ENCODE measurements at regions not wholly inside any gene's neighbourhood (a gene's known extent, or its start where the extent isn't known, plus 50 kb on each side); places are given as distances from the start of the nearest gene placed in this dataset.

DNA sequence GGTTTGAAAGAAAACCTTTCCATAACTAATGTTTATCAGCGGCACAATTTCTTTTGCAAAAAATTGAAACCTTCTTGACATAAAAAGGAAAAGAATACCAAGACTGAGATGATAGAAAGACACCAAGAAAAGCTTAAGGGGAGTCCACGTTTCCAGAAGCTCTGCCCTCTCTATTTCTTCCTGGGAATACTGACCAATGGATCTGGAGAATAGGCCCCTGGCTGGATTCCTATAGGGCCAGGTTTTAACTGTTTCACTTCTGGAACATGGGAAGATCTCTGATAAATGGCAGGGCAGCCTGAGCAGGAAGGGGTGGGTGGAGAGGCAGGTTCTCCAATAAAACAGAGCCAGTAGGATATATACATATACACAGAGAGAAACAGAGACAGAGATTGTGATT lies 413.4 kb upstream of the JARID2 start:
- DNase-seq = no peak

DNA sequence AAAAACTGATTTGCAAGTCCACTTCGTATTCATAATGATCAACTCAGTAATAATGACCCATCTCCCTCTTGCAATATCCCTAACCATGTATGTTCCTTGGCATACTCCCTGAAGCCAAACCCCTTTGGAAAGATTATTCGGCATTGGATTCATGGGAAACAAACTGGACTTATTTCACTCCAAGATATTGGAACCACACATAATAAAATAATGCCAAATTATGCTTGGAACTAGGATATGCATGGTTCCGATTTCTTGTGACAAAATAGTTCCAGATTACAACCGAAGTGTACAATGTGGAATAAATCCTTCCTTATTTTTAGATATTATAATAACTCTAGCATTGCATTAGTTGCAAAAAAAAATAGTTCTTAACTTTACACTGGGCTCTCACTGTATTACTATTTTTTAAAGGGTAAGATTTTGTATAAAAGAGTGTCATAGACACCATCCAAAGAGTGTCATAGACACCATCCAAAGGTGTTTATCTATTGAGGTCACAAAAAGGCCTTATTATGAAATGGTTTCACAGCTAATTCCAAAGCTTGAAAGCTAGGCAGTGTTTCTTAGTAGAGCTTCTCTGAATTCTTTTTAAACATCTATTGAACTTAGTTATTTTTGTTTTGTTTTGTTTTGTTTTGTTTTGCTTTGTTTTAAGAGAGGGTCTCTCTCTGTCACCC lies 410.9 kb upstream of the JARID2 start:
- no peak for DNase-seq

DNA sequence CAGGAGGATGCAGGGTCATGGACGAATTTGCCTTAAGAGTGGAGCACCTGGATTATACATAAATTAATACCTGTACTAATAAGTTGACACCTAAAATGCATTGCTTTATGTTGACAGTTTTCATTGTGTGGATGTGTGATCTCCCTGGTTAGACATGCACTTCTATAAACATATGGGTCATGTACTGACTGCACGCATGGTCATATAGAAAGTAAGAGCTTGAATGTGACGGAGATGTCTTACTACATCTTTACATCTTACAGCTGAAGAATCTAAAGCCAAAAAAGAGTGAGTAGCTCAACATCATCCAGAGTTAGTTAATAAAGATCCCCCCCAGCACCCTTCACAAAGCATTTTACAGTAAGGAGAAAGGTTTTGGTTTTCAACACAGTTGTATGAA lies 408.4 kb upstream of the JARID2 start:
- no peak for DNase-seq

DNA sequence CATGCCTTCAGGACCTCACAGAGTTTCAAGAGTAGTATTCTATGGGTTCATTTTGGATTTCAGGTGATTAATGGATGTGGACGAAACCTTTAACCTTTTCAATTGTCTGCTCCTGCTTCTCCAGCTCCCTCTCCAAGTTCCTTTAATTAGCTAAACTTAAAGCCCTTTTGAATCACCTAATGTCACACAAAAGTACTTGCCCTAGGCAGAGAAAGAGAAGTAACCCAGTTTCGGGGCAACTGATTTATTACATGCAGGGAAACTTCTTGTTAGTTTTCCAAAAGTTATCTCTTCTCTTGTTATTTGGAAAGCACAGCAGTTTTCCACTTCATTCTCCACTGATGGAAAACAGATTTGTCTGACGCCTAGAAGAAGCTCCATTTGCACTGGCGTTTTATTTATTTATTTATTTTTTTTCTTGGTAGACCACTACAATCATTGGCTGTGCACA lies 407.7 kb upstream of the JARID2 start:
- no peak for DNase-seq

DNA sequence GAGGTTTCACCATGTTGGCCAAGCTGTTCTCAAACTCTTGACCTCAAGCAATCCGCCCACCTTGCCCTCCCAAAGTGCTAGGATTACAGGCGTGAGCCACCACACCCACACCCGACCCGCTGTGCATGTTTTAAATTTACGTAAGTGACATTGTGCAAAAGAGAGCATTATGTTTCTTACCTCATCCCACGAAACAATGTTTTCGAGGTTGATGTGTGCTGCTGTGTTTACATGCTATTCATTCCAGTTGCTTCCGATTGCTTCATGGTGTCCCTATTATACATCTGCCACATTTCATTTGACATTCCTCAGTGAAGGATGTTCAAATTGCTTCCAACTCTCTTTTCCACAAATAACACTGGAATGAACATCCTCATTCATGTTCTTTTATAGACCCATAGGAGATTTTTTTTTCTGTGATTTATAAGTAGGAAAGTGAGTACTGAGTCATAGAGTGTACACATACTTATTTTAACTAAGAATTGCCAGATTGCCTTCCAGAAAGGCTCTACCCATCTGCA lies 403.9 kb upstream of the JARID2 start:
- DNase-seq = no peak

DNA sequence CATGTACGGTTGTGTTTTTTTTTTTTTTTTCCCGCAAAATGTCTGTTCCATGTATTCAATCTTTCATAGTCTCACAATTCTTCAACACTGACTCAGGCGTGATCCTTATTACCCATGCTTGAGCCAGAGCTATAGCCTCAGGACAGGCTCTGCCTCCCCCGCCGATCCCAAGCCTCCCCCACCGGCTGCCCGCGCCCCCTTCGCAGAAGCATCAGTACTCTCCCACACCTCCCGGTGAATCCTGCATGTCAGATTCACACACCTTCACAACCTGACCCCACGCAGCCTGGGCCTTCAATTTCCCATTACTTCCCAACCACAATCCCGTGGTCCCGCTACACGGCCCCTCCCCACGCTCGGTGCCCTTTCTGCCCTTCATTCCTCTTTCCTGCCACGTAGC lies 401.5 kb upstream of the JARID2 start:
- DNase-seq = no peak

DNA sequence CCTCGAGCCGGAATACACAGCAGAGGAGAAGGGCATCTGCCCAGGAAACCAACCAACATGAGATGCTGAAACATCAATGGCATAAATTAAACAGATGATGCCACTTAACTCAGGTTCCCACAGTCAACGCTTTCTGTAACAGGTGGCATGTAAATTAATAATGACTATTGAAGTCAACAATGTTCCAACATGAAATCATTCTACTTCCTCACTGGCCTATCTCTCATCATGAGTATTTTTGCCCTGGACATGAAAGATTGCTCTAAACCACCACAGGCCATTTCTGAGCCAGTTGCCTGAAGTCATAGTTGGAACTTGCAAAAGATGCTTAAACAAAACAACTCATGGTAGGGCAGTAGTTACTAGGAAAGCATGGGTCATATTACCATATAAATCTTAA lies 397.9 kb upstream of the JARID2 start:
- DNase-seq = no peak

DNA sequence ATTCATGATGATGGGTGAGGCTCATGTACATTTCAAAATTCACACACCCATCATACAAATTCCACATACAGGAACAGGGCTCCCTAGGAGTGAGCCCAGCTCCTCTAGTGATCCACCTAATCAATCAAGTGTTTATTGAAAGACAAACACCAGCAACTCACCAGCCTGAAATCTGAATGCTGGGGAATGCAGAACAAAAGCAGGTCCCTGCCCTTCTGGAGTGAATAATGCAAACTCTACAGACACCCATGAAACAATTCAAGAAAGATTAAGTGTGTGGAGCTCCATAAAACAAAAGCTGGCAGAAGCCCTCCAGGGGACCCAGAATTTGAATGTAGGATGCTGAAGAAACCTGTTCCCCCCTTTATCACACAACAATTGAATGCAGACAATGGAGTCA lies 396.7 kb upstream of the JARID2 start:
- DNase-seq = no peak

DNA sequence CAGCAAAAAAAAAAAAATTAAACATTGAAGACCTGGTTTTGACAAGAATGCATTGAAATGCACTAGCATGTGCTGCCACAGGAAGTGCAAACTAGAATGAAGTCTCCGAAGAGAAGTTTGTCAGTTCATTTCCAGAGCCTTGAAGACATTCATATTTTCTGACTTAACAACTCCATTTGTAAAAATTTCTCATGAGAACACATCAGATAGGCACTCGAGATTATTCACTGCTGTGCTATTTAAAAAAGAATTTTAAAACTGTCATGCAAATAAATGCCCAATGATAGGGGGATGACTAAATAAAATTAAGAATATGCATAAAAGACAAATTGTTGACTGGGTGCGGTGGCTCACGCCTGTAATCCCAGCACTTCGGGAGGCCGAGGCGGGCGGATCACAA lies 394.6 kb upstream of the JARID2 start:
- DNase-seq = no peak

DNA sequence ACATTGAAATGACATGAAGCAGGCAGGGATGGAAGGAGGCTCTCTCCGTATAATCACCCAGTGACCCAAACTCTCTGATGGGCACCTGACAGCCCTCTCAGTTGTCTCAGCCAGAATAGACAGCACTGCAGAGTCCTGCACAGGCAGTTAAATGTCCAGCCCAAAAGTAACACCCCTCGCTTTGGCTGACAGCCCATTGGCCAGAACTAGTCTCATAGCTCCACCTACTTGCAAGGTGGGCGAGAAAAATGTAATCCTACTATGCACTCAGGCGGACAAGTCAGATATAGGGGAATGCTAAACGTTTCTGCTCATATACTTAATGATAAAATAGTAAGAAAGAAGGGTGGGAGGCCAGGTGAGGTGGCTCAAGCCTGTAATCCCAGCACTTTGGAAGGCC lies 393.5 kb upstream of the JARID2 start:
- DNase-seq = no peak

DNA sequence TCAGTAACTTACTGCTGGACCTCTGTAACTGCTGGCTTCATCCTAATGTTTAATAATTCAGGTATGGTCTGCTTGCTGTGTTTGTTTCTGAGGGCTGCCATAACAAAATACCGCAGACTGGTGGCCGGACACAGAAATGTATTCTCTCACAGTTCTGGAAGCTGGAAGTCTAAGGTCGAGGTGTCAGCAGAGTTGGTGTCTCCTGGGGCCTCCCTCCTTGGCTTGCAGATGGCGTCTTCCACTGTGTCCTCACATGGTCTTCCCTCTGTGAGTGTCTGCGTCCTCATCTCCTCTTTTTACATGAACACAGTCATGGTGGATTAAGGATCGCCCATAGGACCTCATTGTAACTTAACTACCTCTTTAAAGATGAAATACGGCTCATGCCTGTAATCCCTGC lies 389.7 kb upstream of the JARID2 start:
- no peak for DNase-seq

DNA sequence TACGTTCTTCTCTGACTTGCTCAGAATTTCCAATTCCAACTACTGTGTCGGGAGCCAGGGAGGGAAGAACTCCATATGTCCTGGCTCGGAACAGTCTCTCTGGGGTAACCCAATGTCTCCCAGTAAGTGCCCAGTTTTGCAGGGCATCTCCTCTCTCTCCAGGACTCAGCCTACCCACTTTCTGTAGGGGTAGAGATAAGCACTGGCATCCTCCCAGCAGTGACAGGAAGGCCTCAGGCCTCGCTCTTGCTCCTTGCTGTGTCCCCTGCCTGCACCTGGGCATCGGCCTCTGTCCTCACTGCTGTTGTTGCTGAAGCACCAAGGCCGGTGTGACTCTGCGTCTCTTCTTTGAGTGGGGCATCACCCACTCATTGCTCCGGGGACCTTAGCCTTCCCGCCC lies 388.9 kb upstream of the JARID2 start:
- DNase-seq = no peak

DNA sequence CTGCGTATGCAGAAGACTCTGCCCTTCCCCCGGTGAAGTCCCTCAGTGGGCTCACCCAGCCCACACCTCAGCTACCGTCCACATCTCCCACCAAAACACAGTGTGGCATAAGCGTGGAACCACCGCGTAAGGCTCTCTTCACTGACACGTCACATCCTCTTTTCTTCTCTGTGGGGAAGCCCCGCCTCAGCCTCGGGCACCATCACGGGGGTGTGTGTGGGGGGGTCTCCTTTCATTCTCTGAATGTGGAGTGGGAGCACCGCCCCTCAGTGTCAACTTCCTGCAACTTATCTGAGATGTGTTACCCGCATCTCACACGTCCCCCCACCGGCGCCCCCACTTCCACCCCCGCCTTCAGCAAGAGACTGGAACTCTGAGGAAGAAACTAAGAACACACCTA lies 388.4 kb upstream of the JARID2 start:
- peak; percentile 52 to 77 (median 69) for DNase-seq

DNA sequence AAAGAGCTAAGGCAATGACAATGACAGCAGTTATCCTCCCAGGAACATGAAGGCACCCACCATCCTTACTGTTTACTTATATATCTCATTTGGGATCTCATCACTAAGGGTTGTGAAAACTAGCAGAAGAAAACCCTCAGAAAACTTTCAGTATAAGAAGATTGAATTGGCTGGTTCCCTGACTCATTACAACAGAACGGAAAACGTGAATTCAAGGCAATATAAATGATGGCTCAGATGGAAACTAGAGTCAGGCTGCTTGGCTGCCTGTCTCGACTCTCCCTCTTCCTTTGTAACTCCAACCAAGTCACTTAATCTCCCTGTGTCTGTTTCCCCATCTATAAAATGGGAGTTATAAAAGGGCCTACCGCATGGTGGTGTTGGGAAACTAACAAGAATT lies 387.1 kb upstream of the JARID2 start:
- no peak for DNase-seq

DNA sequence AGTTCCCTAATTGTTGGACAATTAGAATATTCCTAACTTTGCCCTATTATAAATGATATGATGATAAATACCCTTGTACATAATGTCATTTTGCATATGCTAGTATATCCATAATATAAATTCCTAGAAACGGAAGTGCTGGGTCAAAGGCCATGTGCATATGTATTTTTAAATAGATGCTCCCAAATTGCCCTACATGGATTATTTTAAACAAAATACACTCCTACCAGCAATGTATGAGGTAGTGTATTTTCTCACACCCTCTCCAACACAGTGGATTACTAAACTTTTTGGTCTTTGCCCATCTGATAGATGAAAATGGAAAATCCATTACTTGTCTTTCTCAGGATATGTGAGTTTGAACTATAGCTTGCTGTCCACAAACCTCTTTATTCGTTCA lies 385.1 kb upstream of the JARID2 start:
- no peak for DNase-seq

DNA sequence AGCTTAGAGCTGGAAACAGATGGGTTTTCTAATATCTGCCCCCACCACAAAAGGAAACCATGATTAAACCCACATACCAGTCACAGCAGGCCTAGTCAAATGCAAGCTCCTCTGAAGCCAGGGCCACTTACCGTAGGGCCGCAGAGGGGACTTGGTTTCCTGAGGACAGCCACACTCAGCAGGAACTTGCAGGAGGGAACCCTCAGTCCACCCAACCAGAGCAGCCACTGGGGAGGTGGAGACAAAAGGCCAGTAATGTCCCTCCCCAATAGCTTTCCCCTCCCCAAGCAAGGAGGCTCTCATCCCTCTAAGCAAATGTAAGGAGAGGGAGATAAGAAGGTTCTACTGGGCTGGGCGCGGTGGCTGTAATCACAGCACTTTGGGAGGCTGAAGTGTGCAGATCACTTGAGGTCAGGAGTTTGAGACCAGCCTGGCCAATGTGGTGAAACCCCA lies 384.4 kb upstream of the JARID2 start:
- no peak for DNase-seq

DNA sequence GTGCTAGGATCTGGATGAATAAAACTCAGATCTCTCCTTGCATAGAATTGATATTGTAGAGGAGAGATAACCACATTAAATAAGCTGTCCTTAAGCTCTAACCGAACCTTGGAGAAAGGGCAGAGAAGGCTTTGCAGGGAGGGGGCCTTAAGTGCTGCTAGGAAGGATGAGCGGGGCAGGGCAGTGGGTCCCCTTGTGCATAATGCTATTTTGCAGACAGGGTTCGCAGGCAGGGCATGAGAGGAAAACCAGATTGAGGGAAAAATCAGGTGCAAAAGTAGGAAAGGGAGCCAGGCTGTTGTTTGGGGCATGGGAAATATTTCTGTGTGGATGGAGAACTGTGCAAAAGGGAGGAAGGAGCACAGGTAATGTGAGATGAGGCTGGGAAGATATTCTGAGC lies 383.0 kb upstream of the JARID2 start:
- no peak for DNase-seq

DNA sequence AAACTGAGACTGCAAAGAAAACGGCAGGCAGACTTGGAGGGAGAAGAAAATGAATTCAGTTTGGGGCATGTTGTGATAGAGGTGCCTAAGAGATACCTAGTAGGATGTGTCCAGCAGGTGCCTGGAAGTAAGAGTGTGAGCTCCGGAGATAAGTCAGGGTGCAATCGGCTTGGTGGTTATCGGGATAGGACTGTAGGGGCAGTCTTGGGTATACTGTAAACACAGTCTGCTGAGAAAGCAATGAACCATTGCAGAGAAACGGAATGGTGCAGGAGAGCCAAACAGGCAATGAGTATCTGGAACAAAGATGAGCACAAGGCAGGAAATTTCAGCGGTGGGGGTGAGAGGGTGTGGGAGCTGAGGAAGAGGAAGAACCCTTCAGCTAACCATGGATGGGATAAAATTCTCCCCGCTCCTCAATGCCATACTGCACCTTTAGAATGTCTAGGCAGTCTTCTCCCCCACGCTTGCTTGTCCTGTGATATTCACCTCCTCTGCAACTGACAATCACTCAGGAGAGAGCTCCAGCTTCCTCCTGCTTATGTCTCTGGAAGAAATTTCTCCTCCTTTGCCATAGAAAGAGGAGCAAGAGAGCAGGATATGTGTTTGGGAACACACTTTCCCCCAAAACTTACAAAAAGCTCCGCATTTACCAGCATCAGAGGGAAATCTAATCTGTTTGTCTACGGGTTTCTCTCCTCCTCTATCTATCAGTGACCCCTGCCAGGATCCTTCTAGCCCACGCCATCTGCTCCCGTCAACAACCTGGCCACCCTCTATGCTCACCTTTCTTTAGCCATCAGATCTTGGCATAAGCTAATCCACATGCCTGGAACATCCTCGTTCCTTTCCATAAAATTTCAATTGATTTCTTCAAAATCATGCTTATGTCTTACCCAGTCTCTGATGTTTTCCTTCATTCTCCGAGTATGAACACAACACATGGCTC lies 381.7 kb upstream of the JARID2 start:
- no peak for DNase-seq

DNA sequence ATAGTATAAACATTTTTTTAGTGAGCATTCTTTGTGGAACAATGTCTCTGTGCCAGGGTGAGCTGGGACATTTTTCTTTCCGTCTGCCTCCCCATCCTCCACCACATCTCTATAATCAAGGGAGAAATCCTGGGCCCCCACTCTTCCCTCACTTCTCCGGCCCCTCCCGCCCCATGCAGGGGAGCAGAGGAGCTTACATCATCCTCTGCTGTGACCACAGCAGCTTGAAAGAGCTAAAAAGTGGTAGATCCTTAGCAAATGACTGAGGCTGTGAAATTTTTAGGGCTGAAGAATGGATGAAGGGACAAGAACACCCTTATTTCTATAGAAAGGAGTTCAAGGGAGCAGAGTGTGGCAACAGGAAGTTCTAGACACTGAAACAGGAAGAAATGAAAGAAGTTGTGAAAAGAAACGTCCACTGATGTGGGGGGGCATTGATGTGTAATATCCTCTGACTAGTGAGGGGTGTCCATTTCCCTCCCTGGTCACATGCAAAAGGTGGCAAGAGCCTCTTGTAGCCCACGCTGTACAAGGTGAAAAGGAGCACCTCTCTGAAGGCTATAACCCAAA lies 380.3 kb upstream of the JARID2 start:
- DNase-seq = no peak

DNA sequence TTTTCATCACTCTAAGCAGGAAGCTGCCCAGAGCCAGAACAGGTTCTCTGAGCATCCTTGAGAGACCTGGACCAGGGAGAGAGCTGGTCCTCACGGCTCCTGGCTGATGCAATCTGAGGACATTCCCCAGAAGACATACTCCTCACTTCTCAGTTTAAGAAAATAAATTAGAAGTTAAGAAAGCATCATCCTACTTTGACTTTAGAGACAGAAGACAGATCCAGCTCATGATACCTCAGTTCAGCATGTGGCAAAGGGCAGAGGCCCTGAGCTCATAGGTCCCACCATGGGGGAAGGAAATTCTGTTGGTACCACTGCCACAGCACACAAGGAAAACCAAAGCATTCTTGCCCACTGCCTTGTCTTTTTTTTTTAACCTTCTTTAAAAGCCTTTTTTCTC lies 378.1 kb upstream of the JARID2 start:
- no peak for DNase-seq

DNA sequence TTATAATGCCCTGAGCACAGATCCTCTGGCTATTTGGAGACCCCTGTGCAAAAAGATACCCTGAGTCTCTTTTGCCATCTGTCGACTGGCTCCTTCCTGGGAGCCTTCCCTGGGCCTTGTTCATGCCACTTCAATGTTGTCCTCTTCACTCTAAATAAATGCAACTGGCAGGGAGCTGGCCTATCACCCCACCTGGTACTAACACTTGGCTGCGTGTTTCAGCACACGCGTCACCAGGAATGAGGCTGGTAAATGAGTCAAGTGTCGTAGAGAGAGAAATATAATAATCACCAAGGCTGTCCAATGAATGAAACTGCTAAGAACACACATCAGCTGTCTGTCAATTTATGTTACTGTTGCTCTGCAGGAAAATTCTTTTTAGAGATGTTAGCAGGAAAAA lies 374.6 kb upstream of the JARID2 start:
- DNase-seq = no peak

DNA sequence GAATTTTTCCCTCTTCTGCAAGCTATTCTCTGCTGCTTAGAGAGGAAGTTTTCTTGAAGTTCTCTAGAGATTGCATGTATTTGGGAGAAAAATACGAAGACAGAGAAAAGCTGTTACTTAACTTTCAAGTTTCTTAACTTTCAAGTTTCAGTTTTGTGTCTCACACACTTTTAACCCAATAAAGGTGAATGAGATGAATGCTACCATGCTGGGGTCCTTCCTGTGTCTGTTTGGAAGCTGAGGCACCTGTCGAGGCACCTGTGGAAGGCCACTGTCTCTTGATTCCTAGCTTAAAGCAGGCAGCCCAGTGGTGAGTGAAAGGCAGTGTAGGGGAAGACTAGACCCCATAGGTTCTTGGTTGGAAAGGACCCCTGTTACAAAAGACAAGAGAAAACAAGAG lies 372.8 kb upstream of the JARID2 start:
- DNase-seq = no peak

DNA sequence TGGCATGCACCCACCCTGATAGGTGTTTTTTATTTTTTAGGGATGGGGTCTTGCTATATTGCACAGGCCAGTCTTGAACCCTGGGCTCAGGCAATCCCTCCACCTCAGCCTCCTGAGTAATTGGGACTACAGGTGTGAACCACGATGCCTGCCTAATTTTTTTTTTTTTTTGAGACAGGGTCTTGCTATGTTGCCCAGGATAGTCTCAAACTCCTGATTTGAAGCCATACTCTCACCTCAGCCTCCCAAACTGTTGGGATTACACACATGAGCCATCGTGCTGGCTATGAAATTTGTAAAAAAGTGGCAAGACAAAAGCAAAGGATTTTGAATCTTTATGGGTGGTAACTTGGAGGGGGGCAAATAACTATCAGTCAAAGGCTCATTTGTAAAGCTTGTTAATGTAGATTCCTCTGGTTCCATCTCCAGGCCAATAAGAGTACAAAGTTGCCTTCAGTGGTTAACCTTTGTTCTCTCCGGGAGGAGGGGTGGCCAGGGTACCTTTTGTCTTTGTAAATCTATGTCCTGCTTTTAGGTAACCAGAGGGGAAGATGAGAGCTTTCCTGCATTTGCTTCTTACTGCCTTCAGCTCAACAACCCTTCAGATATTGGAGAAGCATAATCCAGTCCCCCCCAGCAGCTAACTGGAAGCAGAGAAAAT lies 372.0 kb upstream of the JARID2 start:
- no peak for DNase-seq

All from stimulated activated naive CD4-positive, alpha-beta T cell (primary cell).